ENCODE measurements at regions not wholly inside any gene's neighbourhood (a gene's known extent, or its start where the extent isn't known, plus 50 kb on each side); places are given as distances from the start of the nearest gene placed in this dataset.

DNA sequence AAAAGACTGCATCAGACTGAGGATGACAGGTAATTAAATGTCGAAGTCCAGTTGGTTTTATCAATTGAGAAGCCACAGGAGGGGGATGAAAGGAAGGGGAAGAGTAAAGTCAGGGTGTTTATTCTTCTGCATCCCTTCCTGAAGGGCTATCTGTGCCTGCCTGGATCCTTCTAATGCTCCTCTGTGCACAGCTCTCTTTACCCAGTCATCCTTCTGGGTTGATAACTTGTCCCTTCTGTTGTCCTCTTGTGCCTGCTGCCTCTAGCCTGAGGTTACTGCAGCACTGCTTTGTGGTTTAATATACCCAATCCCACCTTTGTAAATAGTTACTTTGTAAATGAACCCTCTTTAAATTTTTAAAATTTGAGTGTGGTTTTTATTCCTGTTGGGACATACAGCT lies 1127.3 kb downstream of the EPHA7 start:
- Mint-ChIP-seq H3K27ac (no peak overlapping the region), H3K36me3 (ENCODE audit: low read depth) (no peaks in the 10 kb centered on the region), H3K27me3 (ENCODE audit: low read depth) (no peaks in the 10 kb centered on the region), H3K9me3 (no peaks in the 10 kb centered on the region), H3K4me1 (no peaks in the 10 kb centered on the region), H3K4me3 (no peak overlapping the region)
- TF ChIP-seq, protein P1, sequence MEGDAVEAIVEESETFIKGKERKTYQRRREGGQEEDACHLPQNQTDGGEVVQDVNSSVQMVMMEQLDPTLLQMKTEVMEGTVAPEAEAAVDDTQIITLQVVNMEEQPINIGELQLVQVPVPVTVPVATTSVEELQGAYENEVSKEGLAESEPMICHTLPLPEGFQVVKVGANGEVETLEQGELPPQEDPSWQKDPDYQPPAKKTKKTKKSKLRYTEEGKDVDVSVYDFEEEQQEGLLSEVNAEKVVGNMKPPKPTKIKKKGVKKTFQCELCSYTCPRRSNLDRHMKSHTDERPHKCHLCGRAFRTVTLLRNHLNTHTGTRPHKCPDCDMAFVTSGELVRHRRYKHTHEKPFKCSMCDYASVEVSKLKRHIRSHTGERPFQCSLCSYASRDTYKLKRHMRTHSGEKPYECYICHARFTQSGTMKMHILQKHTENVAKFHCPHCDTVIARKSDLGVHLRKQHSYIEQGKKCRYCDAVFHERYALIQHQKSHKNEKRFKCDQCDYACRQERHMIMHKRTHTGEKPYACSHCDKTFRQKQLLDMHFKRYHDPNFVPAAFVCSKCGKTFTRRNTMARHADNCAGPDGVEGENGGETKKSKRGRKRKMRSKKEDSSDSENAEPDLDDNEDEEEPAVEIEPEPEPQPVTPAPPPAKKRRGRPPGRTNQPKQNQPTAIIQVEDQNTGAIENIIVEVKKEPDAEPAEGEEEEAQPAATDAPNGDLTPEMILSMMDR (IDR thresholded peaks at IDR 0.05; ENCODE audit: unreplicated experiment in 3 of 3) = no peak

DNA sequence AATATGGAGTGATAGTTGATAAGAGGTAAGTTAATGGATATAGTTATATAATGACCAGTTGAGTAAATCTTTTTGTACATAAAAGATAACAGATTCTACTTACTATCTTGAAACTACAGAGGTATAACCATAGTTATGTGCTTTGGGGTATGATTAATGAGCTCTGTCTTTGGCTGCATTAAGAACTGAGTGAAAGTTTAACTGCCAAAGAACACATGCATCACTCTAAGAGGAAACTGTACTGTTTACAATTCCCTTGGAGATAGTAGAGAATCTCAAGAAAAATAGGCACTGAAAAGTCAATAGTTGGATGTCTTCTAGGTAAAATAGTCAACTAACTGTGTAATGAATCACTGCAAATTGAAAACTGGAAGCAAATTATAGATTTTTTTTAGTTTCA lies 1129.5 kb downstream of the EPHA7 start:
- Mint-ChIP-seq H3K36me3 (ENCODE audit: low read depth) (no peaks in the 10 kb centered on the region), H3K27me3 (ENCODE audit: low read depth) (no peaks in the 10 kb centered on the region), H3K27ac (no peak overlapping the region), H3K9me3 (no peaks in the 10 kb centered on the region), H3K4me3 (no peak overlapping the region), H3K4me1 (no peaks in the 10 kb centered on the region)
- TF ChIP-seq, protein P1 (IDR thresholded peaks at IDR 0.05; ENCODE audit: unreplicated experiment in 3 of 3) = no peak

DNA sequence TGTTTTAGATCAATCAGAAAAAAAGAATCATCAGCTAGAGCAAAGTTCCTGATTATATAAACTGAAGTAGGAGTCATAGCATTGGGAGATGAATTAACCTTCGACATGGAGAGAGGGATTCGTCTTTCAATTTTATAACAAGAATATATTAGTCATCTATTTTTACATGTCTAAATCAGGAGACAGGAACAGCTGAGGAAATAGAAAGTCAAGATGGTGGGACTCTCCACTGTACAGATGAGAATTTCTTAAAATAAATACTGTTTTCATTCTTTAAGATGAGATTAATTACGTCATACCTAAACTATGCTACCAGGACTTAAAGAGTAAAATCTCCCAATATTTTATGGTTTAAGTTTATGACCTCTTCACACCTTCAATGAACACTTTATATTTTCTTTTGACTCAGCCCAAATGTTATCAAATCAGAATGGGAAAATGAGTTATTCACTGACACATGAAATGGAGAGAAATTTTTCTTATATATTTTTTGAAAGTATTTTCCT lies 1137.7 kb downstream of the EPHA7 start:
- TF ChIP-seq, protein P1 (IDR thresholded peaks at IDR 0.05; ENCODE audit: unreplicated experiment in 3 of 3) = no peak
- H3K27ac Mint-ChIP-seq = no peak overlapping the region
- H3K36me3 Mint-ChIP-seq (ENCODE audit: low read depth) = no peaks in the 10 kb centered on the region
- H3K9me3 Mint-ChIP-seq = peaks cover 3% of the 10 kb centered on the region
- H3K4me3 Mint-ChIP-seq = no peak overlapping the region
- H3K4me1 Mint-ChIP-seq = peaks cover 13% of the 10 kb centered on the region
- no peaks in the 10 kb centered on the region for H3K27me3 Mint-ChIP-seq (ENCODE audit: low read depth)

DNA sequence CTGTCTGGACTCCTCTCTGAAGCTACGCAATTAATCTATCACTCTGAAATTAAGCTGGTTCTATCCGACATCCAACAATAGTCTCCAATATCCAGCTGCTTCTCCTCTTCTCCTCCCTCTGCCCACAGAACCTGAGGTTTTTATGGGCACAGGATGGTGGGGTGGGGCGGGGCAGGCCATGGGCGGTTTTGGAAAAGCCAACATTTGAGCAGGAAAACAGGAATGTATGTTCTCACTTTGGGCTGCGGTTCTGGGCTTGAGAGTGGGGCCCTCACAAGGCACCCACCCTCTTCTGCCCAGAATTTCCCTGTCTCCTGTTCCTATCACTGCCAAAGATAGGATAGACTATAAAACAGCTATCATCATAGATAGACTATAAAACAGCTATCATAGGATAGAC lies 1144.2 kb downstream of the EPHA7 start:
- Mint-ChIP-seq H3K27ac (no peak overlapping the region), H3K4me1 (no peaks in the 10 kb centered on the region), H3K36me3 (ENCODE audit: low read depth) (no peaks in the 10 kb centered on the region), H3K4me3 (no peak overlapping the region), H3K27me3 (ENCODE audit: low read depth) (no peaks in the 10 kb centered on the region), H3K9me3 (peaks cover 3% of the 10 kb centered on the region)
- TF ChIP-seq, protein P1 (IDR thresholded peaks at IDR 0.05; ENCODE audit: unreplicated experiment in 3 of 3) = no peak

DNA sequence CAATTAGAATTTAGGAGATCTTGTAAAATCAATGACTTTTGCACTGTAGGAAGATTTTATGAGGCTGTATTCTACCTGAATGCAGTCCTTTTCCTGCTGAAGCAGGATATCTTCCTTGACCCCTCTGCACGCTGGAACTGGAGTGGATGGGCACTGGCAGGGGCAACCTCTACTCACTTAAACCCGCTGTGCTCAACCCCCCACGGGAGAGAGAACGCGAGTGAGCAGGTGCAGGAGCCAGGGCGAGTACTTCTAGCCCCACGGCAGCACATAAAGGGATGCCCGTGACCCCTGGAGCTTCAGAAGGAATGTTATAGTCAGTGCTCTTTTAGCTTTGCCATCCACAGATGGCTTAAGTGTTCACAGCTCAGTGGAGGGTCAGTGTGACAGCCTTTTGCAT lies 1144.8 kb downstream of the EPHA7 start:
- no peaks in the 10 kb centered on the region for H3K27me3 Mint-ChIP-seq (ENCODE audit: low read depth)
- TF ChIP-seq, protein P1 (IDR thresholded peaks at IDR 0.05; ENCODE audit: unreplicated experiment in 3 of 3) = no peak
- H3K36me3 Mint-ChIP-seq (ENCODE audit: low read depth) = no peaks in the 10 kb centered on the region
- H3K27ac Mint-ChIP-seq = no peak overlapping the region
- no peak overlapping the region for H3K4me3 Mint-ChIP-seq
- peaks cover 3% of the 10 kb centered on the region for H3K9me3 Mint-ChIP-seq
- no peaks in the 10 kb centered on the region for H3K4me1 Mint-ChIP-seq

DNA sequence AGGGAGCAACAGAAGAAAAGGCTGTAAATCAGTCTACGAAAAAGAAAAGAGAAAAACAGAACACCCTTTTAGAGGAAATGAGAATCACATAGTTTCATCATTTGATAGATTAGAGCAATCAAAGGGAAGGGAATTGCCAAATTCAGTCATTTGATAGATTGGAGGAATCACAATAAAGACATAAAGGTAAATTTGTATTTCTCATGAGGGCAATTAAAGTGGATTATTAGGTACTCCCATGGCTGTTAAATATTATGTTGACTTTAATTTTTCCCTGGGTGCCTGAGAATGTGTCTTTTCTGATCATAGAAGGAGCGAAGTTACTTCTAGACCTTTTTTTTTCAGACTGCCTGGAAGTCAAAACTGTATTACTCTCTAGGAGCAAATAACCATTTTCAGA lies 1145.7 kb downstream of the EPHA7 start:
- TF ChIP-seq, protein P1 (IDR thresholded peaks at IDR 0.05; ENCODE audit: unreplicated experiment in 3 of 3) = no peak
- Mint-ChIP-seq H3K36me3 (ENCODE audit: low read depth) (no peaks in the 10 kb centered on the region), H3K4me3 (no peak overlapping the region), H3K9me3 (peaks cover 2% of the 10 kb centered on the region), H3K27ac (no peak overlapping the region), H3K27me3 (ENCODE audit: low read depth) (no peaks in the 10 kb centered on the region), H3K4me1 (no peaks in the 10 kb centered on the region)

All from nephron (organoid).